ENCODE measurements at regions not wholly inside any gene's neighbourhood (a gene's known extent, or its start where the extent isn't known, plus 50 kb on each side); places are given as distances from the start of the nearest gene placed in this dataset.

GRCh38 chr9:14992081-14992480, 81.9 kb upstream of the FREM1 start:
- TF ChIP-seq EZH2 (IDR thresholded peaks at IDR 0.05; ENCODE audit: low read length) (no peak), CTCF (optimal IDR thresholded peaks at IDR 0.05 in 1 of 3, IDR thresholded peaks at IDR 0.05 in 1 of 3, conservative IDR thresholded peaks at IDR 0.05 in 1 of 3; ENCODE audit: extremely low read depth in 1 of 3, insufficient read depth in 2 of 3, low read length in 3 of 3) (no peak)
